AML-193 (cell line): ENCODE measurements at regions not wholly inside any gene's neighbourhood (a gene's known extent, or its start where the extent isn't known, plus 50 kb on each side); places are given as distances from the start of the nearest gene placed in this dataset.

Source experiments
- DNase-seq, 2 experiments: peaks; one replicate each; lab custom pipeline; 2025; lab: John Stamatoyannopoulos, UW

GRCh38 chr13:34465423-34465922, 476.6 kb upstream of the NBEA start:
- DNase-seq = no peak

- no peak for DNase-seq
Observed at GRCh38 chr13:34466301-34466700, 475.8 kb upstream of the NBEA start.

GRCh38 chr13:34467450-34468083, 474.5 kb upstream of the NBEA start:
- DNase-seq = no peak

- DNase-seq = no peak
Observed at GRCh38 chr13:34469196-34469986, 472.7 kb upstream of the NBEA start.

- no peak for DNase-seq
Observed at GRCh38 chr13:34474187-34474868, 467.7 kb upstream of the NBEA start.

- DNase-seq = no peak
Observed at GRCh38 chr13:34478376-34478775, 463.7 kb upstream of the NBEA start.

- DNase-seq = no peak
Observed at GRCh38 chr13:34502011-34502410, 440.1 kb upstream of the NBEA start.

- DNase-seq = no peak
Observed at GRCh38 chr13:34502621-34503020, 439.4 kb upstream of the NBEA start.

GRCh38 chr13:34506796-34507195, 435.3 kb upstream of the NBEA start:
- no peak for DNase-seq

- DNase-seq = no peak
Observed at GRCh38 chr13:34507630-34508029, 434.4 kb upstream of the NBEA start.

- DNase-seq = no peak
Observed at GRCh38 chr13:34512817-34513216, 429.3 kb upstream of the NBEA start.

GRCh38 chr13:34513526-34513925, 428.5 kb upstream of the NBEA start:
- no peak for DNase-seq

GRCh38 chr13:34515201-34515600, 426.9 kb upstream of the NBEA start:
- no peak for DNase-seq

GRCh38 chr13:34521171-34521570, 420.9 kb upstream of the NBEA start:
- no peak for DNase-seq

GRCh38 chr13:34522808-34523207, 419.3 kb upstream of the NBEA start:
- DNase-seq = no peak

- no peak for DNase-seq
Observed at GRCh38 chr13:34523406-34523805, 418.7 kb upstream of the NBEA start.

GRCh38 chr13:34533941-34534340, 408.1 kb upstream of the NBEA start:
- no peak for DNase-seq

- no peak for DNase-seq
Observed at GRCh38 chr13:34542321-34542720, 399.7 kb upstream of the NBEA start.

- DNase-seq = no peak
Observed at GRCh38 chr13:34543836-34544235, 398.2 kb upstream of the NBEA start.

GRCh38 chr13:34545461-34545860, 396.6 kb upstream of the NBEA start:
- no peak for DNase-seq

- DNase-seq = no peak
Observed at GRCh38 chr13:34546344-34547250, 395.5 kb upstream of the NBEA start.

GRCh38 chr13:34547929-34548328, 394.1 kb upstream of the NBEA start:
- DNase-seq = no peak
